Osteoblast (primary cell): ENCODE measurements at regions not wholly inside any gene's neighbourhood (a gene's known extent, or its start where the extent isn't known, plus 50 kb on each side); places are given as distances from the start of the nearest gene placed in this dataset.

Source experiments
- DNase-seq: peaks from one replicate; pipeline ENCODE4 v3.0.0; 2011; ENCODE audit warnings: low spot score, mixed read lengths; ENCODE audit not compliant: insufficient read length; ENCODE audit errors: missing footprints
- H2AFZ ChIP-seq: 2 replicates; pipeline ENCODE4 v1.6.0; 2011; ENCODE audit warnings: mild to moderate bottlenecking, low read length
- H3K27ac ChIP-seq: 2 replicates; pipeline ENCODE4 v1.5.1; 2011; ENCODE audit warnings: mild to moderate bottlenecking, low read depth, low read length, moderate library complexity
- H3K27me3 ChIP-seq: 2 replicates; pipeline ENCODE4 v1.6.0; 2012; ENCODE audit warnings: mild to moderate bottlenecking, control low read depth, inconsistent platforms, low read length, moderate library complexity; ENCODE audit not compliant: insufficient read depth
- H3K36me3 ChIP-seq: 2 replicates; pipeline ENCODE4 v1.5.1; 2011; ENCODE audit warnings: mild to moderate bottlenecking, low read length, control low read depth, moderate library complexity; ENCODE audit not compliant: insufficient read depth
- H3K4me1 ChIP-seq: 2 replicates; pipeline ENCODE4 v1.5.1; 2011; ENCODE audit warnings: mild to moderate bottlenecking, low read length, control low read depth, moderate library complexity; ENCODE audit not compliant: insufficient read depth
- H3K4me2 ChIP-seq: 2 replicates; pipeline ENCODE4 v1.6.0; 2011; ENCODE audit warnings: mild to moderate bottlenecking, low read length; ENCODE audit not compliant: insufficient read depth
- H3K4me3 ChIP-seq: fragments of 200-600 bp; sonication (generic); 3 replicates; pipeline ENCODE4 v1.5.1; 2012; ENCODE audit warnings: mild to moderate bottlenecking, low read length, inconsistent platforms; ENCODE audit not compliant: insufficient read depth
- H3K79me2 ChIP-seq: 2 replicates; pipeline ENCODE4 v1.6.0; 2012; ENCODE audit warnings: mild to moderate bottlenecking, low read length, control low read depth, inconsistent platforms; ENCODE audit not compliant: insufficient read depth
- H3K9me3 ChIP-seq: 2 replicates; pipeline ENCODE4 v1.5.1; 2011; ENCODE audit warnings: low read depth, low read length, control low read depth
- H4K20me1 ChIP-seq: 2 replicates; pipeline ENCODE4 v1.6.0; 2012; ENCODE audit warnings: mild to moderate bottlenecking, low read length, control low read depth; ENCODE audit not compliant: insufficient read depth
- CTCF ChIP-seq: IDR thresholded peaks from 2 replicates; pipeline ENCODE4 v1.5.1; 2011; ENCODE audit warnings: mild to moderate bottlenecking, low read depth, low read length, moderate library complexity; ENCODE audit errors: extremely low read depth

- H3K9me3 ChIP-seq, result no peaks in the 10 kb centered on the region
- no peaks in the 10 kb centered on the region for H4K20me1 ChIP-seq
- H3K4me2 ChIP-seq, result no peak overlapping the region
- no peak overlapping the region for H3K4me3 ChIP-seq
- TF ChIP-seq CTCF, result no peak
- H3K4me1 ChIP-seq, result no peaks in the 10 kb centered on the region
- peaks cover 38% of the 10 kb centered on the region for H3K27me3 ChIP-seq
- no peak for DNase-seq
- H3K36me3 ChIP-seq, result no peaks in the 10 kb centered on the region
- no peaks in the 10 kb centered on the region for H3K79me2 ChIP-seq
- H3K27ac ChIP-seq, result no peak overlapping the region
- H2AFZ ChIP-seq, result no peak overlapping the region
Observed at GRCh38 chr9:82480921-82481320, 492.3 kb downstream of the SPATA31D1 start.

- H3K36me3 ChIP-seq, result no peaks in the 10 kb centered on the region
- DNase-seq, result no peak
- no peak overlapping the region for H2AFZ ChIP-seq
- TF ChIP-seq CTCF, result no peak
- no peak overlapping the region for H3K4me3 ChIP-seq
- H3K27ac ChIP-seq, result no peak overlapping the region
- H4K20me1 ChIP-seq, result no peaks in the 10 kb centered on the region
- H3K4me1 ChIP-seq, result peaks cover 29% of the 10 kb centered on the region
- H3K9me3 ChIP-seq, result no peaks in the 10 kb centered on the region
- H3K4me2 ChIP-seq, result no peak overlapping the region
- H3K27me3 ChIP-seq, result peaks cover 34% of the 10 kb centered on the region
- no peaks in the 10 kb centered on the region for H3K79me2 ChIP-seq
Observed at GRCh38 chr9:82487935-82488312, 499.4 kb downstream of the SPATA31D1 start.

GRCh38 chr9:82488313-82489200, 500.0 kb downstream of the SPATA31D1 start:
- Histone ChIP-seq H3K36me3 (no peaks in the 10 kb centered on the region), H3K4me2 (peak overlapping the region; percentile 52), H3K79me2 (no peaks in the 10 kb centered on the region), H2AFZ (no peak overlapping the region), H3K27ac (peak overlapping the region; percentile 26), H3K9me3 (no peaks in the 10 kb centered on the region), H4K20me1 (no peaks in the 10 kb centered on the region), H3K27me3 (peaks cover 31% of the 10 kb centered on the region), H3K4me1 (peaks cover 29% of the 10 kb centered on the region), H3K4me3 (no peak overlapping the region)
- TF ChIP-seq CTCF, result no peak
- no peak for DNase-seq

- Histone ChIP-seq H3K27ac (peak overlapping the region; percentile 26), H4K20me1 (no peaks in the 10 kb centered on the region), H3K79me2 (no peaks in the 10 kb centered on the region), H2AFZ (no peak overlapping the region), H3K27me3 (peaks cover 24% of the 10 kb centered on the region), H3K4me2 (peak overlapping the region; percentile 52), H3K36me3 (no peaks in the 10 kb centered on the region), H3K4me1 (peaks cover 29% of the 10 kb centered on the region), H3K9me3 (no peaks in the 10 kb centered on the region), H3K4me3 (peak overlapping the region; percentile 12)
- no peak for DNase-seq
- no peak for TF ChIP-seq CTCF
Observed at GRCh38 chr9:82489201-82489821, 500.7 kb downstream of the SPATA31D1 start.
